Stimulated activated CD8-positive, alpha-beta memory T cell treated with anti-CD3 and anti-CD28 coated beads, Interleukin-2, amount 100 ng/mL, for 48 hours (primary cell): ENCODE measurements at regions not wholly inside any gene's neighbourhood (a gene's known extent, or its start where the extent isn't known, plus 50 kb on each side); places are given as distances from the start of the nearest gene placed in this dataset.

Experiments used
- DNase-seq, 2 donors: peaks; one replicate each; pipeline ENCODE4 v3.0.0-alpha.2; 2020; ENCODE audit warnings: low read depth in 2 of 2

DNA sequence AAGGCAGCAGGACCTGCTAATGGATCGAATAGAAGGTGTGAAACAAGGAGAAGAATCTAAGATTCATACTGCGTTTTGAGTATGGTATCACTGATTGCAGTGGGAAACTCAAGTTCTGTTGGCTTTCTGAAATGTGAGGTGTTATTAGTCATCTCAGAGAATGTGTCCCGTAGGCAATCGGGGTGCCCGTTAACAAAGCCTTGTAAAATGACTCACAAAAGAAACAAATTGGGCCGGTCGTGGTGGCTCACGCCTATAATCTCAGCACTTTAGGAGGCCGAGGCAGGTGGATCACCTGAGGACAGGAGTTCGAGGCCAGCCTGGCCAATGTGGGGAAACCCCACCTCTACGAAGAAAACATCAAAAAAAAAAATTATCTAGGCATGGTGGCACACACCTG, 118.2 kb upstream of the C7orf33 start:
- no peak for DNase-seq

GRCh38 chr7:148473703-148474480, 116.7 kb upstream of the C7orf33 start:
- no peak for DNase-seq

- DNase-seq = no peak
Measured at GRCh38 chr7:148474481-148475025, 116.0 kb upstream of the C7orf33 start.

GRCh38 chr7:148478551-148478950, 112.0 kb upstream of the C7orf33 start:
- no peak for DNase-seq

- DNase-seq = no peak
Measured at GRCh38 chr7:148480479-148481146, 110.0 kb upstream of the C7orf33 start.

DNA sequence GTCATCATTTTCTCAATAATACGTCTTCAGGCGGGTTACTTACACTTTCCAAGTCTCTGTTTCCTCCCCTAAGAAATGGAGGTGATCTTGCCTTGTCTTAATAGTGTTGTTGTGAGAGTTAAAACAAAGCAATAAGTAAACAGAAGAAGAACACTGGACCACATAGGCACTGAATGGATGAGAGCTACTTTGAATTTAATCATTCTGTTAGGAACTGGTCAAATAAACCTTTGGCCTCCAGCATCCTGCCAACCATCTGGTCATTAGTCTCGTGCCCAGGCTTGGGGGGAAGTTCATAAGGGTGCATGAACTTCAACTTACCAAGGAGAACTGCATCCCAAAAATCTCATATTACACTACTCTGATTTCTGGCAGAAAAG, 109.4 kb upstream of the C7orf33 start:
- DNase-seq = no peak

GRCh38 chr7:148481971-148482626, 108.5 kb upstream of the C7orf33 start:
- no peak for DNase-seq

- no peak for DNase-seq
Measured at GRCh38 chr7:148483515-148484308, 106.9 kb upstream of the C7orf33 start.

- no peak for DNase-seq
Measured at GRCh38 chr7:148484486-148484885, 106.1 kb upstream of the C7orf33 start.

DNA sequence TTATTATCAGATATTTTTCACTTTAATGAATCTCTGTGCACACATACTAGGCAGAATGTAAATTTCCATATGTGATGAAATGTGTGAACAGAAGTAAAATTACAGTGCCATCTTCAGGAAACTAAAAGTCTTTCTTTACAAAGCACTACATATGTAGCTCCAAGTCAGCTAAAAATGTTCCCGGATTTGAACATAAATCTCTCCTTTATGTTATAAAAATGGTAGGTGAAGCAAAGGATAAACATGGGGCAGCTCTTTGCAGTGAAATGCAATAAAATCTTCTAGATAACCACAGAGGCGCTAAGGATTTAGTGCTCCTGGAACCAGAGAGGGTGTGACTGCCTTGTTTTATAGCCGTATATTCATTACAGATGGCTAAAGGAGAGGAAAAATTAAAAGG, 104.9 kb upstream of the C7orf33 start:
- no peak for DNase-seq

GRCh38 chr7:148486937-148487336, 103.6 kb upstream of the C7orf33 start:
- DNase-seq = no peak

- DNase-seq = no peak
Measured at GRCh38 chr7:148487912-148488311, 102.7 kb upstream of the C7orf33 start.

- DNase-seq = no peak
Measured at GRCh38 chr7:148489678-148490077, 100.9 kb upstream of the C7orf33 start.

- no peak for DNase-seq
Measured at GRCh38 chr7:148492157-148492860, 98.3 kb upstream of the C7orf33 start.

DNA sequence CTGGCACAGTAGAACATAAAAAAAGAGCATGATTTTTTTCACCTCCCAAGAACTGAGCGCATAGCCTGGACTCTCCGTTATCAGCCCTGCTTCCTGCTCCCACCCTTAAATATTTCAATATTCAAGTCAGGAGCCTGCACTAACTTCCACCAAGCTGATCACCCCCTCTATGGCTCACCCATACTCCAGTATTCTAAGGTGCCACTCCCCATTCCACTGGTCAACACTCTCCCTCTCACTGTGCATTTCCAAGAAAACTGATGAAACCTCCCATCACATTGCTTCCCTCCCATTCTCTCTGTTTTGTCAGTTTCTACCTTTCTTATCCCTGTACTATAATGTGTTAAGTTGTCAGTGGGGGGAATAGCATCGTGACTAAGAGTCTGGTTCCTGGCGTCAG, 95.0 kb upstream of the C7orf33 start:
- DNase-seq = no peak

DNA sequence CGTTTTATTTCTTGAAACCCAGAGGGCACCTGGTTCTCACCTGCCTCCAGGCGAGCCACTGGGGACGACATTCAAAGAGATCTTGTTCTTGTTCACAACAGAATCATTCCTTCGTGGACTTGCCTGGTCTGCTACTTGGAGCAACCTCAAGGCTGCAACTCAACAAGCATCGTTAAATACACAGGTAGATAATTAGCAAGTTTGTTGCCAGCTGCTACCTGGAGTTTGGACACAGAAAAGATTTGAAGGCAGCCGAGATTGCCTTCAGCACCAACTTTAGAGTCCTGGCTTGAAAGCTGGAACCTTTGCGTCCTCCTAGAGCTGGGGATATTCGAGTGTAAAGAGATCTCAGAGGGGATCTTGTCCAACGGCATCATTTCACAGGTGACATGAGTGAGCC, 89.6 kb upstream of the C7orf33 start:
- no peak for DNase-seq

DNA sequence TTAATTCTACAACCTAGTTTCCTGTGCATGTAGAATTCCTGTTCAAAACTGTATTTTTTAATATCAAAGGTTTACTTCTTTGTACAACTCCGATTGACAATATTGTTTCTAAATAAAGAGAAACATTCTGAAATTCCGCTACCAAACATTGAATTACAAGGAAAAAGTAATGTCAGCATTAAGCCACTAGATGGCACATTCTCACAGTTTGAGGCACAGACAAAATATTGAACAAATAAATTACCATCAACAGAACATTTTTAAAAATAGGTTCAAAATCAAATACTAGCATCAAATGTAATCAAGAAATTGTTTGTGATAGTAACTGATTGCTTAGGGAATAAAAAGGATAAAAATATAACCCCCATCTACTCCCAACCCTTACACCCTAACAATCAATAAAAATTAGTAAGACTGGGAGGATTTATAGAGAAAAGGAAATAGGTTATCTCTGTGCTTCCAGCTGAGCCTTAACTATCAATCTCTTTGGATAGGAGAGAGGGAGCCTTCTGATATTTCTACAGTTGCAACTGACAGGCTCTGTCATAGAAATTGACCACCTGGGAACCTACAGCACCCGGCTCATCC, 86.6 kb upstream of the C7orf33 start:
- no peak for DNase-seq

GRCh38 chr7:148505645-148506375, 84.8 kb upstream of the C7orf33 start:
- DNase-seq = no peak

- DNase-seq = peak in 1 of 2 donors; percentile 14
Measured at GRCh38 chr7:148507064-148507573, 83.4 kb upstream of the C7orf33 start.

DNA sequence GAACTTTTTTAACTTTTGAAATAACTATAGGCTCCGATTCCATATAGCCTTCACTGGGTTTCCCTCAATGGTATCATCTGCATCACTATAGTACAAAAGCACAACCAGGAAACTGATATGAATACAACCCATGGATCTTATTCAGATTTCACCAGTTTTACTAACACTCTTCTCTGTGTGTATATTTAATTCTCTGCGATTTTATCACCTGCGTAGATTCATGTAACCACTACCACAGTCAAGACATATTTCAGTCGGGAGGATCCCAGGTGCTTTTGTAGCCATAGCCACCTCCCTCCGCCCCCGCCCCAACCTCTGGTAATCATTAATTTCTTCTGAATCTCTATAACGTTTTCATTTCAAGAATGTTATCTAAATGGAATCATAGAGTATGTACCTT, 82.8 kb upstream of the C7orf33 start:
- peak in 1 of 2 donors; percentile 28 for DNase-seq
